ENCODE measurements at regions not wholly inside any gene's neighbourhood (a gene's known extent, or its start where the extent isn't known, plus 50 kb on each side); places are given as distances from the start of the nearest gene placed in this dataset.

- 85 to 91% methylated on average over 1 of the region's 1 CpG for WGBS, 2 donors
- ATAC-seq (no peak), DNase-seq (no peak)
- Histone ChIP-seq H3K36me3 (no peaks in the 10 kb centered on the region), H3K4me1 (no peaks in the 10 kb centered on the region), H3K4me3 (no peak overlapping the region), H3K27me3 (peaks cover 0 to 7% (median 0%) of the 10 kb centered on the region in 7 donors), H3K9me3 (no peaks in the 10 kb centered on the region), H3K27ac (no peak overlapping the region)
- TF ChIP-seq, protein P1, sequence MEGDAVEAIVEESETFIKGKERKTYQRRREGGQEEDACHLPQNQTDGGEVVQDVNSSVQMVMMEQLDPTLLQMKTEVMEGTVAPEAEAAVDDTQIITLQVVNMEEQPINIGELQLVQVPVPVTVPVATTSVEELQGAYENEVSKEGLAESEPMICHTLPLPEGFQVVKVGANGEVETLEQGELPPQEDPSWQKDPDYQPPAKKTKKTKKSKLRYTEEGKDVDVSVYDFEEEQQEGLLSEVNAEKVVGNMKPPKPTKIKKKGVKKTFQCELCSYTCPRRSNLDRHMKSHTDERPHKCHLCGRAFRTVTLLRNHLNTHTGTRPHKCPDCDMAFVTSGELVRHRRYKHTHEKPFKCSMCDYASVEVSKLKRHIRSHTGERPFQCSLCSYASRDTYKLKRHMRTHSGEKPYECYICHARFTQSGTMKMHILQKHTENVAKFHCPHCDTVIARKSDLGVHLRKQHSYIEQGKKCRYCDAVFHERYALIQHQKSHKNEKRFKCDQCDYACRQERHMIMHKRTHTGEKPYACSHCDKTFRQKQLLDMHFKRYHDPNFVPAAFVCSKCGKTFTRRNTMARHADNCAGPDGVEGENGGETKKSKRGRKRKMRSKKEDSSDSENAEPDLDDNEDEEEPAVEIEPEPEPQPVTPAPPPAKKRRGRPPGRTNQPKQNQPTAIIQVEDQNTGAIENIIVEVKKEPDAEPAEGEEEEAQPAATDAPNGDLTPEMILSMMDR (IDR thresholded peaks at IDR 0.05): no peak
- intact Hi-C loops (cut with DNase I): loop anchor here in 2 of 10 donors (5.0 to 10.0 kb wide), 2 partner anchors 57 to 245 kb away; no protein-coding TSS in a partner anchor
Measured at GRCh38 chr16:13312063-13312462, 410.7 kb downstream of the SHISA9 start.

DNA sequence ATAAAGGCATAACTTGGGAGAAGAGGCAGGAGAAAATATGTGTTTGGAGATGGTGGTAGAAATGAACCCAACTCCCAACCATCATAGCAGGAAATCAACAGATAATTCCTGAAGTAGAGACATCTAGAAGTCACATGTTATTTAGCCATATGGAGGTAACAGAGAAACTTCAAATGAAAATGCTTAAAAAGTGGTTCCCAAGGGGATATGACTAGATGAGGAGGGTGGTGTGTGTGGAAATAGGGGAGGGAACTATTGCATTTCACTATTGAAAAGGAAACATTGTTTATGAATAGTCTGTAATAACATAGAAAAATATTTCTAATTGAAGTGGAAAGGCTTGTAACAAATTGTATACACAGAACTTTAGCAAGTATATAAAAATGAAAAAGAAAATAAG is 412.0 kb downstream of the SHISA9 start:
- ATAC-seq: no peak
- H3K4me3 ChIP-seq: no peak overlapping the region
- DNase-seq: no peak
- no peaks in the 10 kb centered on the region for H3K36me3 ChIP-seq
- peaks cover 0 to 6% (median 0%) of the 10 kb centered on the region in 7 donors for H3K27me3 ChIP-seq
- TF ChIP-seq, protein P1 (IDR thresholded peaks at IDR 0.05): no peak
- no peaks in the 10 kb centered on the region for H3K4me1 ChIP-seq
- no peak overlapping the region for H3K27ac ChIP-seq
- no peaks in the 10 kb centered on the region for H3K9me3 ChIP-seq
- intact Hi-C loops (cut with DNase I): loop anchor here in 2 of 10 donors (5.0 to 10.0 kb wide), 2 partner anchors 59 to 246 kb away; no protein-coding TSS in a partner anchor

DNA sequence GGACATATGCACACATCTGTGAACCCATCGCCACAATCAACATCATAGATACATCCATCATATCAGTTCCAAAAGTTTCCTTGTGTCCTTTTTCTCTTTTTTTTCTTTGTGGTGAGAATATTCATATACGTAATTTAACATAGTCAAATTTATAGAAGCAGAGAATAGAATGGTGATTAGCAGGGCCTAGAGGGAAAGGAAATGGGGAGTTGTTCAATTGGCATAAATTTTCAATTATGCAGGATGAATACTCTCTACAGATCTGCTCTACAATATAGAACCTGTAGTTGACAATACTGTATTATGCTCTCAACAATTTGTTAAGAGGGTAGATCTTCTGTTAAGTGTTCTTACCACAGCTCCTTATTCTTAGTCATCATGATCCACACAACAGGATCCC is 413.2 kb downstream of the SHISA9 start:
- Histone ChIP-seq H3K27ac (no peak overlapping the region), H3K4me1 (no peaks in the 10 kb centered on the region), H3K9me3 (no peaks in the 10 kb centered on the region), H3K36me3 (no peaks in the 10 kb centered on the region), H3K27me3 (peaks cover 0 to 6% (median 0%) of the 10 kb centered on the region in 7 donors), H3K4me3 (no peak overlapping the region)
- 48 to 89% methylated on average over 2 of the region's 2 CpGs for WGBS, 2 donors
- DNase-seq (no peak), ATAC-seq (no peak)
- intact Hi-C loops (cut with DNase I): loop anchor here in 2 of 10 donors (5.0 to 10.0 kb wide), 2 partner anchors 60 to 247 kb away; no protein-coding TSS in a partner anchor
- TF ChIP-seq, protein P1 (IDR thresholded peaks at IDR 0.05): no peak

DNA sequence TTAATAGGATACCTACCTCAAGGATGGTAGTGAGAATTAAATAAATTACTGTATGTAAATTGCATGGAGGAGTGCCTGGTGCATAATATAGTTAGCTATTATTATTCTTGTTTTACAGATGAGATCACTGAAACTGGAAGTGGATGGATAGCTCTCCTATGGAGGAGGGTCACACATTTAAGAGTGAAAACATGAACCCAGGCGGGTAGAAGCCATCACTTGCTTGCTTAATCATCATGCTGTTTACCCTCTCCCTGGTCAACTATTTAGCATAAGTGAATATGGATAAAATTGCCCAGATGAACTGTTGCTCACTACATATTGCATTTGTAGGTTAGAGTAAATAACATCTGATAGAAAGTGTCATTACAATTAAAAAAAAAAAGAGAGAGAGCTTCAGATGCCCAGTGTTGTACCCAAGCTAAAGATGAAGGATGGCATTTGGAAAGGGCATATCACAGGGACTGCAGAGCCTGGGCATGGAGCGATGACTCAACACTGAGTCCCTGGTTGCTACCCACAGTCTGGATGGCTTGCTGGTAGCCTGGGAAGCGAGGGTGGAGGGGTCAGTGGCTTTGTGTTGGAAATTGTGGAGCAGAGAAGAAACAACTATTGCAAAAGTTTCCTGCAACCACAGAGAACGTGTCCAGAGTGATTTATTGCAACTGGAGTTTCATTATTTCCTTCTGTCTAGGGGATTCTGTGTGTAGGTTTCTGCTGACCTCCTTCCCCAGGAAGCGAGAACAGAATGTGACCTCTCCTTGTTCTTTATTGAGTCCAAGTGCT is 414.4 kb downstream of the SHISA9 start:
- intact Hi-C loops (cut with DNase I): loop anchor here in 1 of 10 donors (10.0 kb wide), 1 partner anchor 61 kb away; no protein-coding TSS in a partner anchor
- no peaks in the 10 kb centered on the region for H3K4me1 ChIP-seq
- no peak overlapping the region for H3K4me3 ChIP-seq
- H3K27me3 ChIP-seq: peaks cover 0 to 6% (median 0%) of the 10 kb centered on the region in 7 donors
- no peaks in the 10 kb centered on the region for H3K9me3 ChIP-seq
- no peak overlapping the region for H3K27ac ChIP-seq
- ATAC-seq (no peak), DNase-seq (no peak)
- TF ChIP-seq, protein P1 (IDR thresholded peaks at IDR 0.05): no peak
- no peaks in the 10 kb centered on the region for H3K36me3 ChIP-seq
- 59 to 62% methylated on average over 5 of the region's 5 CpGs for WGBS, 2 donors

All from heart right ventricle (tissue), 16 donors.